Heart left ventricle (tissue), 16 donors: ENCODE measurements at regions not wholly inside any gene's neighbourhood (a gene's known extent, or its start where the extent isn't known, plus 50 kb on each side); places are given as distances from the start of the nearest gene placed in this dataset.

Experiments used
- ATAC-seq, 4 donors: fragments of 200-7000 bp; cut with Tn5 transposase; one replicate each; pipeline ENCODE4 v1.9.1; 2020 to 2022; ENCODE audit warnings: moderate library complexity in 4 of 4, mild to moderate bottlenecking in 3 of 4, moderate number of reproducible peaks in 1 of 4
- DNase-seq, 5 donors: peaks; one replicate each; pipeline ENCODE4 v3.0.0-alpha.2; 2020
- H3K27ac ChIP-seq, 12 donors: fragments of 200-600 bp; sonication (generic) in 4 of 12; one replicate each; pipeline versions ENCODE4 v1.5.0 to v1.8.0; 2016 to 2022; ENCODE audit warnings: mild to moderate bottlenecking in 2 of 12
- H3K27me3 ChIP-seq, 9 donors: fragments of 200-600 bp; sonication (generic) in 2 of 9; one replicate each; pipeline versions ENCODE4 v1.5.1 to v1.8.0; 2016 to 2022; ENCODE audit warnings: mild to moderate bottlenecking in 3 of 9
- H3K36me3 ChIP-seq, 9 donors: fragments of 200-600 bp; sonication (generic) in 2 of 9; one replicate each; pipeline versions ENCODE4 v1.5.0 to v1.8.0; 2018 to 2022; ENCODE audit warnings: mild to moderate bottlenecking in 2 of 9
- H3K4me1 ChIP-seq, 12 donors: fragments of 200-600 bp; sonication (generic) in 4 of 12; one replicate each; pipeline versions ENCODE4 v1.5.0 to v1.8.0; 2016 to 2022; ENCODE audit warnings: mild to moderate bottlenecking in 3 of 12
- H3K4me3 ChIP-seq, 12 donors: fragments of 200-600 bp; sonication (generic) in 4 of 12; one replicate each; pipeline versions ENCODE4 v1.5.0 to v1.8.0; 2017 to 2022; ENCODE audit warnings: mild to moderate bottlenecking in 9 of 12, moderate library complexity in 4 of 12
- H3K9me3 ChIP-seq, 12 donors: fragments of 200-600 bp; sonication (generic) in 4 of 12; one replicate each; pipeline versions ENCODE4 v1.5.0 to v1.8.0; 2016 to 2022; ENCODE audit warnings: mild to moderate bottlenecking in 1 of 12
- POLR2A ChIP-seq, 2 donors: fragments of 450-650 bp; IDR thresholded peaks; one replicate each; pipeline ENCODE4 v1.6.1; 2017; ENCODE audit warnings: antibody characterized with exemption in 2 of 2, mild to moderate bottlenecking in 2 of 2, moderate library complexity in 2 of 2
- WGBS, 4 donors: extraction: QIAGEN DNeasy Blood & Tissue Kit in 2 of 4; methylation state at CpG; one replicate each; pipeline versions ENCODE4 v1.1.5 to v1.1.7; 2013 to 2018; 5-methylcytosine and 5-hydroxymethylcytosine counted together
- intact Hi-C, 10 donors: fragments of 100-400 bp; cut with DNase I; formaldehyde crosslinking; loops; one replicate each; pipeline versions ENCODE4 v1.11.1 to v1.14.2; 2022
- TF ChIP-seq, protein P1 (sequence below), 12 donors: fragments of 200-600 bp; sonication (generic) in 4 of 12; IDR thresholded peaks; one replicate each; pipeline versions ENCODE4 v1.5.0 to v1.8.0; 2018 to 2022; ENCODE audit warnings: antibody characterized with exemption in 12 of 12, mild to moderate bottlenecking in 5 of 12
- donor health status: ischemic (EF 13 %, LVEDD 7.1; RV severe dilation, severe dysfunction).
- donor health status: healthy with polysubstance abuse.
- donor health status: DM: no; HTN: yes; CAD: no.
- donor health status: DM: no; HTN: no; CAD: no.
- donor health status: ischemic (EF 25% LVEDD 6.9; RV normal size, moderate dysfunction).
- donor health status: ischemic (EF 25% LVEDD 5.7; RV mildly dilated, moderate dysfunction).
- donor health status: healthy.
- donor health status: DM: yes; HTN: yes; CAD: no.
- donor health status: ischemic (EF 35%, LVEDD 5.7; RV mildly dilated, moderate dysfunction).
- donor health status: nonischemic (EF 11% LVEDD 7.7; RV severe dilation, severe dysfunction).
- donor health status: DM: yes; HTN: yes; CAD: no.
- donor health status: PGD.
- donor health status: ischemic (EF 29% LVEDD 5.4; RV normal size, mild dysfunction).
- donor health status: nonischemic (EF 23%, LVEDD 6.1; RV moderate dilation, normal function).

DNA sequence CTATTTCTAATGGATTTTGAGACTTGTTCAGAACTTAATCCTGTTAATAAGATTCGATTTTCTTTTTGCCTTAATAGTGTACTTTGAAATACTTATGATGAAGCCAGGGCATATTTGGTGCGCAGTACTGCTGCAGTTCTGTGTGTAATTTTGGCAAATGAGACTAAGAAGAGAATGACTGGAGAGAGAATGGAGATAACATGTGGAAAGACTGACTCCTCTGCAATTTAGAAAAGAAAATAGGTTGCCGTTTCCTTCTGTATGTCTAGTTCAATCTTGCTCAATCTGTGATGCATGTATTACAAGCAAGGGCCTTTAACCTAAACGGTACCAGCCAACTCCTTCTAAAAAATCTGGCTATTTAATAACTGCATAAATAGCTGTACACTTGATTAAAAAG, 285.1 kb upstream of the CDH11 start:
- Histone ChIP-seq H3K9me3 (no peaks in the 10 kb centered on the region), H3K4me3 (no peak overlapping the region), H3K27me3 (no peaks in the 10 kb centered on the region), H3K36me3 (no peaks in the 10 kb centered on the region), H3K4me1 (no peaks in the 10 kb centered on the region), H3K27ac (no peak overlapping the region)
- 58 to 71% (median 64%) methylated on average over 4 of the region's 4 CpGs for WGBS, 4 donors
- ATAC-seq (no peak), DNase-seq (no peak)
- TF ChIP-seq, protein P1, sequence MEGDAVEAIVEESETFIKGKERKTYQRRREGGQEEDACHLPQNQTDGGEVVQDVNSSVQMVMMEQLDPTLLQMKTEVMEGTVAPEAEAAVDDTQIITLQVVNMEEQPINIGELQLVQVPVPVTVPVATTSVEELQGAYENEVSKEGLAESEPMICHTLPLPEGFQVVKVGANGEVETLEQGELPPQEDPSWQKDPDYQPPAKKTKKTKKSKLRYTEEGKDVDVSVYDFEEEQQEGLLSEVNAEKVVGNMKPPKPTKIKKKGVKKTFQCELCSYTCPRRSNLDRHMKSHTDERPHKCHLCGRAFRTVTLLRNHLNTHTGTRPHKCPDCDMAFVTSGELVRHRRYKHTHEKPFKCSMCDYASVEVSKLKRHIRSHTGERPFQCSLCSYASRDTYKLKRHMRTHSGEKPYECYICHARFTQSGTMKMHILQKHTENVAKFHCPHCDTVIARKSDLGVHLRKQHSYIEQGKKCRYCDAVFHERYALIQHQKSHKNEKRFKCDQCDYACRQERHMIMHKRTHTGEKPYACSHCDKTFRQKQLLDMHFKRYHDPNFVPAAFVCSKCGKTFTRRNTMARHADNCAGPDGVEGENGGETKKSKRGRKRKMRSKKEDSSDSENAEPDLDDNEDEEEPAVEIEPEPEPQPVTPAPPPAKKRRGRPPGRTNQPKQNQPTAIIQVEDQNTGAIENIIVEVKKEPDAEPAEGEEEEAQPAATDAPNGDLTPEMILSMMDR (IDR thresholded peaks at IDR 0.05) = no peak
- TF ChIP-seq POLR2A (IDR thresholded peaks at IDR 0.05) = no peak
- intact Hi-C loops = no loop called here

DNA sequence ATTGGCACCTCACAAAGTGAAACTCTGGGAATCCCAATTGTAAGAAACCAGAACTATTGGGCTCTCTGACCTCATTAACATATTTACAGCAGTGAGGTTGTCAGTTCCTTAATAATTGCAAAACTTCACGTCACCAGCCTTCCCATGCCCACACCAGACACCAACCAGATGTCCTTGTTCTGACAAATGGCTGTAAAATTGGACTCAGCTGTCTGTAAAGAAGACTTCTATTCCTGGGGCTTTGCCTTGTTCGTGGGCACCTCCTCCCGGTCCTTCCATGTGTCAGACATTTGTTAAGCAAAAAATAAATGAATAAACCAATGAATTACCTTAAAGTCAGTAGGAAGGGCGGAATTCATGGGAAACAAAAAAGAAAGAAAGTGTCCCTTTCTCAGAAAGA, 284.3 kb upstream of the CDH11 start:
- WGBS, 4 donors = 80 to 88% (median 84%) methylated on average over 4 of the region's 4 CpGs
- no peaks in the 10 kb centered on the region for H3K27me3 ChIP-seq

DNA sequence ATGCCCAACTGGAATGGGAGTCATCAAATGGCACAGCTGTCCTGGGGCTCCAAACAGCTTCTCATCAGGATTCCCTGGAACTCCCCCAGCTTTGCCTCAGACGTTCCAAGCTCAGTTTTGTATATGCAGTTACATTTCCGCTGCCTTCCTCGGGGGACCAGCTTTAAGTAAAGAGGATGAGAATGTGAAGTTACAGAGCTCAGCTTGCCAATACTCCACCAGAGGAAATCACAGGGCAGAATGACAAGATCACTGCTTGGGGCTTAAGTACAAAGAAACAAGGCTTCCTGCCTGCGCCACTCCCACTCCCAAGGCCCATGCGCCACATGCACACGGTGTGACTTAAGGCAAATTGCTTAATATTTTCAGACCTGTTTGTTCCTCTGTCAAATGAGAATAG, 272.4 kb upstream of the CDH11 start:
- WGBS, 4 donors = 46 to 61% (median 58%) methylated on average over 6 of the region's 6 CpGs
- H3K27ac ChIP-seq = no peak overlapping the region
- H3K36me3 ChIP-seq = no peaks in the 10 kb centered on the region
- TF ChIP-seq, protein P1 (IDR thresholded peaks at IDR 0.05) = no peak
- TF ChIP-seq POLR2A (IDR thresholded peaks at IDR 0.05) = no peak
- DNase-seq (no peak), ATAC-seq (no peak)
- intact Hi-C loops = no loop called here
- no peaks in the 10 kb centered on the region for H3K9me3 ChIP-seq
- H3K4me1 ChIP-seq = no peaks in the 10 kb centered on the region
- H3K4me3 ChIP-seq = no peak overlapping the region
- H3K27me3 ChIP-seq = no peaks in the 10 kb centered on the region

More for the DNA sequence above, 284.3 kb upstream of the CDH11 start:
- DNase-seq (no peak), ATAC-seq (no peak)
- Histone ChIP-seq H3K36me3 (no peaks in the 10 kb centered on the region), H3K9me3 (no peaks in the 10 kb centered on the region), H3K27ac (no peak overlapping the region), H3K4me1 (no peaks in the 10 kb centered on the region), H3K4me3 (no peak overlapping the region)
- intact Hi-C loops = no loop called here
- TF ChIP-seq POLR2A (IDR thresholded peaks at IDR 0.05) = no peak
- TF ChIP-seq, protein P1 (IDR thresholded peaks at IDR 0.05) = no peak

DNA sequence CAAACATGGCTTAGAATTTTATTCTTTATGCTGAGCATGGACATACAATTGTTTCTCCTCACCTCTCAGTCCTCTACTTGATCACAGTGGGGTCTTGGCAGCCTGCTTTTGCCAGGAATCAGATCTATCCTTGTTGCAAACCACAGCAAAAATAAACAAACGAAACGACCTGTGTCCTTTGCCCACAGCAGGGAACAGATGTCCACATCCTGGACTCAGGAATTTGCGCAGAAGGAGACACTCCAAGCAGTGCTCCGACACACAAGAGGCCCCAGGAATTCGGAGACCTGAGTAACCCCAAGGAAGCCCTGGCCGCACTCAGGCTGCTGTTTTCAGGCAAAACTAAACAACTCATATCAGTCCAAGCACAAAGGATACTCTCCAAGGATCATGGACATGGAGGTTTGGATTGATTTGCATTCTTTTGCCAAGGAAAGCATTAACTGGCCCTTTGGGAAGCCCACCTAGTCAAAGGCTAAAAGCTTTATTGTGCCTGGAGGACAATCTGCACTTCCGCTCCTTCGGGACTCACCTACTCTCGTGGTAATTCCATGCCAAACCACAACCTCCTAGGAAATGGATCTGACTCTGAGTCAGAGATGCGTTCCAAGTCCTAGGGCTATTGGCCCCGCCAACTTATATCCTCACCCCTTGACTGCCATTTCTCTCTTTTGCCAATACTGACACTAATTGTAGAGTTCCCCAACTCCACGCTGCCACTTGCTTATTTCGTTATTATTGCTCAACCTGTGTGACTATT, 271.1 kb upstream of the CDH11 start:
- Histone ChIP-seq H3K36me3 (no peaks in the 10 kb centered on the region), H3K27ac (no peak overlapping the region), H3K9me3 (no peaks in the 10 kb centered on the region), H3K27me3 (no peaks in the 10 kb centered on the region), H3K4me3 (no peak overlapping the region), H3K4me1 (no peaks in the 10 kb centered on the region)
- 79 to 86% (median 83%) methylated on average over 13 of the region's 13 CpGs for WGBS, 4 donors
- intact Hi-C loops = no loop called here
- ATAC-seq = no peak
- no peak for TF ChIP-seq POLR2A (IDR thresholded peaks at IDR 0.05)
- DNase-seq = no peak

DNA sequence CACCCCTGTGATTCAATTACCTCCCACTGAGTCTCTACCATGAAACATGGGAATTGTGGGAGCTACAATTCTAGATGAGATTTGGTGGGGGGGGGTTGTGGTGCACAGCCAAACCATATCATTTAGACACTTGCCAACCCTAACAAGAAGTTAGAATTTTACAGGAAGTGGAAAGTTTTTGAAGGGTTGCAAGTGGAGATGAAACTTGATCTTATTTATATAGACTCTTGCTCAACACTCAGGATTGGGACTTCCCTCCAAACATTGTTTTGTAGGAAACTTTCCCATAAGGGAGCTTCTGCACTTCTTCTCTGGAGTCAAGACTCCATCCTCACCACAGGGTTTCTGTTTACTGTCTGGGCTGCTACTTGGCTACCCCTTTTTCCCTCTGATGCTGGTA, 266.7 kb upstream of the CDH11 start:
- H3K4me1 ChIP-seq = no peaks in the 10 kb centered on the region
- H3K27me3 ChIP-seq = no peaks in the 10 kb centered on the region
- ATAC-seq (no peak), DNase-seq (no peak)
- H3K36me3 ChIP-seq = no peaks in the 10 kb centered on the region
- peaks cover 0 to 5% (median 0%) of the 10 kb centered on the region in 12 donors for H3K9me3 ChIP-seq
- TF ChIP-seq, protein P1 (IDR thresholded peaks at IDR 0.05) = no peak
- TF ChIP-seq POLR2A (IDR thresholded peaks at IDR 0.05) = no peak
- intact Hi-C loops = no loop called here
- no peak overlapping the region for H3K27ac ChIP-seq
- H3K4me3 ChIP-seq = no peak overlapping the region
